CD4-positive, alpha-beta T cell (primary cell): ENCODE measurements at regions not wholly inside any gene's neighbourhood (a gene's known extent, or its start where the extent isn't known, plus 50 kb on each side); places are given as distances from the start of the nearest gene placed in this dataset.

Experiments
- ATAC-seq: fragments of 200-7000 bp; cut with Tn5 transposase; one replicate; pipeline ENCODE4 v1.10.0; 2022; ENCODE audit warnings: mild to moderate bottlenecking; ENCODE audit not compliant: poor library complexity
- CTCF ChIA-PET: fragments of 350-600 bp; sonication (Branson Sonifier 250); formaldehyde crosslinking; loops from one replicate; lab custom pipeline; 2021; ENCODE audit warnings: antibody characterized with exemption, inconsistent platforms; lab: Charles Lee
- POLR2A ChIA-PET: fragments of 350-600 bp; sonication (Branson Sonifier 250); formaldehyde crosslinking; loops from one replicate; lab custom pipeline; 2021; ENCODE audit warnings: antibody characterized with exemption, inconsistent platforms; lab: Charles Lee
- DNase-seq, 14 experiments: peaks; one replicate each; pipeline ENCODE4 v3.0.0-alpha.2; 2013 to 2020; ENCODE audit warnings: mixed read lengths in 2 of 14
- H3K27ac ChIP-seq, 2 donors: one replicate each; pipeline versions ENCODE4 v1.5.1 to v1.7.0; 2013; ENCODE audit warnings: low read length in 2 of 2, low read depth in 1 of 2, mild to moderate bottlenecking in 1 of 2
- H3K27me3 ChIP-seq, 2 experiments: 1 replicate in 1 of 2; 2 replicates in 1 of 2; pipeline versions ENCODE4 v1.6.1 to v1.7.0; 2013; ENCODE audit warnings: low read length in 2 of 2, control low read depth in 1 of 2, mild to moderate bottlenecking in 1 of 2, moderate library complexity in 1 of 2; ENCODE audit not compliant: insufficient read depth in 2 of 2, control insufficient read depth in 1 of 2
- H3K36me3 ChIP-seq: one replicate; pipeline ENCODE4 v1.6.1; 2013; ENCODE audit warnings: low read length, control low read depth; ENCODE audit not compliant: insufficient read depth
- H3K4me1 ChIP-seq: one replicate; pipeline ENCODE4 v1.6.1; 2013; ENCODE audit warnings: low read length, control low read depth; ENCODE audit not compliant: insufficient read depth
- H3K4me3 ChIP-seq: one replicate; pipeline ENCODE4 v1.5.1; 2013; ENCODE audit warnings: mild to moderate bottlenecking, low read length, moderate library complexity
- H3K9me3 ChIP-seq, 2 experiments: 1 replicate in 1 of 2; 2 replicates in 1 of 2; pipeline versions ENCODE4 v1.6.1 to v1.7.0; 2013; ENCODE audit warnings: low read length in 2 of 2, mild to moderate bottlenecking in 2 of 2, control low read depth in 1 of 2, moderate library complexity in 1 of 2; ENCODE audit not compliant: control insufficient read depth in 1 of 2, insufficient read depth in 1 of 2
- H3K27ac Mint-ChIP-seq: one replicate; pipeline ENCODE4 v1.8.0; 2020; ENCODE audit warnings: mixed read lengths
- H3K27me3 Mint-ChIP-seq: one replicate; pipeline ENCODE4 v1.8.0; 2021; ENCODE audit warnings: mixed read lengths
- H3K36me3 Mint-ChIP-seq: one replicate; pipeline ENCODE4 v1.8.0; 2021; ENCODE audit warnings: low read depth, mixed read lengths
- H3K4me1 Mint-ChIP-seq: one replicate; pipeline ENCODE4 v1.8.0; 2021; ENCODE audit warnings: low read depth, mixed read lengths
- H3K4me3 Mint-ChIP-seq: one replicate; pipeline ENCODE4 v1.8.0; 2020; ENCODE audit warnings: mild to moderate bottlenecking, mixed read lengths
- H3K9me3 Mint-ChIP-seq: one replicate; pipeline ENCODE4 v1.8.0; 2020; ENCODE audit warnings: mixed read lengths
- intact Hi-C, 2 experiments: fragments of 100-400 bp; cut with DNase I in 1 of 2; cut with micrococcal nuclease in 1 of 2; formaldehyde crosslinking; loops; one replicate each; pipeline versions ENCODE4 v1.15.1 to v1.9.0; 2023 to 2025; cut with DNase I, micrococcal nuclease
- TF ChIP-seq, protein P1 (sequence below): fragments of 200-600 bp; IDR thresholded peaks from one replicate; pipeline ENCODE4 v1.8.0; 2022; ENCODE audit warnings: antibody characterized with exemption, mild to moderate bottlenecking

DNA sequence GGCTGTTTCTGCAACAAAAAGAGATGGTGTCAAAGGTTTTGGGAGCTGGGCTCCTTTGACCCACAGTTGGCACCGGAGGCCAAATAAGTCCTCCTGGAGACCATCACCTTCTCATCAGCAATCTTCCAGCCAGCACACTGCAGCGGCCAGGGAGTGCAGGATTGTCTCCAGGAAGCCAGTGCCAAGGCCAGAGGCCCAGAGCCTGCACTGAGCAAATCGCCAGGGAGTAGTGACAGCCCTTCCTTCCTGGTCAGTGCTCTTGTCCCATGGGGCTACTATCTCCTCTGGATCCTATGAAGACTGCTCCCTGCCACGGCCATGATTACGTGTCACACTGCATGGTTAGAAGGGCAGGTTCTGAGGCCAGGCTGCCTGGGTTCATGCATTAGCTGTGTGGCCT, 134.3 kb upstream of the CRHR1 start:
- no peaks in the 10 kb centered on the region for H3K36me3 Mint-ChIP-seq
- H3K9me3 Mint-ChIP-seq: no peaks in the 10 kb centered on the region
- H3K27me3 Mint-ChIP-seq: no peaks in the 10 kb centered on the region
- peaks cover 18% of the 10 kb centered on the region for H3K4me1 Mint-ChIP-seq
- CTCF ChIA-PET: no interaction called here
- no peak overlapping the region for H3K4me3 ChIP-seq
- DNase-seq (no peak), ATAC-seq (no peak)
- H3K27ac Mint-ChIP-seq: no peak overlapping the region
- no peak overlapping the region for H3K4me3 Mint-ChIP-seq
- H3K27ac ChIP-seq: no peak overlapping the region
- TF ChIP-seq, protein P1, sequence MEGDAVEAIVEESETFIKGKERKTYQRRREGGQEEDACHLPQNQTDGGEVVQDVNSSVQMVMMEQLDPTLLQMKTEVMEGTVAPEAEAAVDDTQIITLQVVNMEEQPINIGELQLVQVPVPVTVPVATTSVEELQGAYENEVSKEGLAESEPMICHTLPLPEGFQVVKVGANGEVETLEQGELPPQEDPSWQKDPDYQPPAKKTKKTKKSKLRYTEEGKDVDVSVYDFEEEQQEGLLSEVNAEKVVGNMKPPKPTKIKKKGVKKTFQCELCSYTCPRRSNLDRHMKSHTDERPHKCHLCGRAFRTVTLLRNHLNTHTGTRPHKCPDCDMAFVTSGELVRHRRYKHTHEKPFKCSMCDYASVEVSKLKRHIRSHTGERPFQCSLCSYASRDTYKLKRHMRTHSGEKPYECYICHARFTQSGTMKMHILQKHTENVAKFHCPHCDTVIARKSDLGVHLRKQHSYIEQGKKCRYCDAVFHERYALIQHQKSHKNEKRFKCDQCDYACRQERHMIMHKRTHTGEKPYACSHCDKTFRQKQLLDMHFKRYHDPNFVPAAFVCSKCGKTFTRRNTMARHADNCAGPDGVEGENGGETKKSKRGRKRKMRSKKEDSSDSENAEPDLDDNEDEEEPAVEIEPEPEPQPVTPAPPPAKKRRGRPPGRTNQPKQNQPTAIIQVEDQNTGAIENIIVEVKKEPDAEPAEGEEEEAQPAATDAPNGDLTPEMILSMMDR: no peak
- POLR2A ChIA-PET: no interaction called here
- H3K4me1 ChIP-seq: peaks cover 6% of the 10 kb centered on the region
- intact Hi-C loops: no loop called here
- no peaks in the 10 kb centered on the region for H3K27me3 ChIP-seq
- H3K9me3 ChIP-seq: no peaks in the 10 kb centered on the region
- no peaks in the 10 kb centered on the region for H3K36me3 ChIP-seq

DNA sequence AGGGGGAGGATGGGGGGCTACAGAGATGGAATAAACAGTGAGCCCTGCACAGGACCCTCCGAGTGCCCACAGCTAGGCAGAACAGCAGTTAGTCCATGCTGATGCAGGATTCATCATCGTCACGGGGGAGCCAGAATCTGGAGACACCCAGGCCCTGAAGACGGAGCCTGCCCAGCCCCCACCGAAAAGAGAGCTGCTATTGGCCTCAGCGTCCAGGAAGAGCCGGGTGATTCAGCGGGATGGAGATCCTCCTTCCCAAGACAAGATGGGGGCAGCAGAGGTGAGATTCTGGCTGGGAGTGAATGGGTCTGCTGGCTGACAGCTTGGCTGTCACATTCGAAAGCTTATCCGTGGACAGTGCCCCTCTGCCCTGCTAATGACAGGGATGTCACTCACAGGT, 133.6 kb upstream of the CRHR1 start:
- ATAC-seq: no peak
- Mint-ChIP-seq H3K27ac (no peak overlapping the region), H3K4me1 (peaks cover 18% of the 10 kb centered on the region), H3K9me3 (no peaks in the 10 kb centered on the region), H3K4me3 (no peak overlapping the region), H3K36me3 (no peaks in the 10 kb centered on the region), H3K27me3 (no peaks in the 10 kb centered on the region)
- intact Hi-C loops: no loop called here
- H3K4me3 ChIP-seq: no peak overlapping the region
- peaks cover 6% of the 10 kb centered on the region for H3K4me1 ChIP-seq
- DNase-seq: no peak
- ChIA-PET POLR2A (no interaction called here), CTCF (interaction anchor here (1.0 kb wide), 1 partner anchor 10 kb away, joined by 4 read pairs; no protein-coding TSS in a partner anchor)
- H3K27ac ChIP-seq: no peak overlapping the region
- H3K27me3 ChIP-seq: no peaks in the 10 kb centered on the region
- no peaks in the 10 kb centered on the region for H3K36me3 ChIP-seq
- H3K9me3 ChIP-seq: no peaks in the 10 kb centered on the region
- TF ChIP-seq, protein P1: no peak

DNA sequence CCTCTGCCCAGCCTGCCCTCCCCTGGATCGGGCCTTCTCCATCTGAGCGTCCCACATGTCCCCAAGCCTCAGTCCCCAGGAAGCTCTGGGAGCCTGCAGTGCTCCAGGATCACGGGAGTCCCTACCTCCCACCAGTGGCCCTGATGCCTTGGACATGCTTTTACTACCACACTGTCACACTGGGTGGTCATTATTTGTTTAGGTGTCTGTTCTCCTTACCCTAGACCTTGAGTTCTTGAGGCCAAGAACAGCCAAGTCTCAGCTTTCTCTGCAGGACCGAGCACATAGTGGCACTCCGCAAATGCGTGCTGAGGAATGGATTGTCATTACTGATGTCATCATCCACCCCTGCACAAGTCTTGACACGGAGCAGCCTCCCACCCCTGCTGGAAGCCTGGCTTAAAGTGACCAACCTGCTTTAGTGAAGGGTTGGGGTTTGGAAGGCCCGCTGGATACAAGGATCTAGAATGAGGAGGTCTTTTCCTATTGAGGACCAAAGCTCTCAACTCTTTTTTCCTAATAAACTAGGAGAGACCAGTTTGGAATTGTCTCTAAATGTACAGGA, 132.9 kb upstream of the CRHR1 start:
- Histone ChIP-seq H3K4me3 (no peak overlapping the region), H3K27me3 (no peaks in the 10 kb centered on the region), H3K9me3 (no peaks in the 10 kb centered on the region), H3K4me1 (peaks cover 5% of the 10 kb centered on the region), H3K36me3 (no peaks in the 10 kb centered on the region), H3K27ac (no peak overlapping the region)
- Mint-ChIP-seq H3K36me3 (no peaks in the 10 kb centered on the region), H3K27me3 (no peaks in the 10 kb centered on the region), H3K4me3 (no peak overlapping the region), H3K9me3 (no peaks in the 10 kb centered on the region), H3K27ac (no peak overlapping the region), H3K4me1 (peaks cover 16% of the 10 kb centered on the region)
- ChIA-PET CTCF (interaction anchor here (1.0 kb wide), 1 partner anchor 11 kb away, joined by 4 read pairs; no protein-coding TSS in a partner anchor), POLR2A (no interaction called here)
- TF ChIP-seq, protein P1: no peak
- intact Hi-C loops: no loop called here
- DNase-seq (no peak), ATAC-seq (no peak)
